GDM1 (cell line): ENCODE measurements at regions not wholly inside any gene's neighbourhood (a gene's known extent, or its start where the extent isn't known, plus 50 kb on each side); places are given as distances from the start of the nearest gene placed in this dataset.
"Not testable (repeated sequence)": the region's sequence is repeated elsewhere in the genome, so short reads cannot be mapped to it uniquely, and the experiment has no call there.

Experiments
- DNase-seq: peaks from one replicate; lab custom pipeline; 2025; lab: John Stamatoyannopoulos, UW

GRCh38 chr5:54884195-54884536 is 101.2 kb downstream of the ESM1 start:
- no peak for DNase-seq

DNA sequence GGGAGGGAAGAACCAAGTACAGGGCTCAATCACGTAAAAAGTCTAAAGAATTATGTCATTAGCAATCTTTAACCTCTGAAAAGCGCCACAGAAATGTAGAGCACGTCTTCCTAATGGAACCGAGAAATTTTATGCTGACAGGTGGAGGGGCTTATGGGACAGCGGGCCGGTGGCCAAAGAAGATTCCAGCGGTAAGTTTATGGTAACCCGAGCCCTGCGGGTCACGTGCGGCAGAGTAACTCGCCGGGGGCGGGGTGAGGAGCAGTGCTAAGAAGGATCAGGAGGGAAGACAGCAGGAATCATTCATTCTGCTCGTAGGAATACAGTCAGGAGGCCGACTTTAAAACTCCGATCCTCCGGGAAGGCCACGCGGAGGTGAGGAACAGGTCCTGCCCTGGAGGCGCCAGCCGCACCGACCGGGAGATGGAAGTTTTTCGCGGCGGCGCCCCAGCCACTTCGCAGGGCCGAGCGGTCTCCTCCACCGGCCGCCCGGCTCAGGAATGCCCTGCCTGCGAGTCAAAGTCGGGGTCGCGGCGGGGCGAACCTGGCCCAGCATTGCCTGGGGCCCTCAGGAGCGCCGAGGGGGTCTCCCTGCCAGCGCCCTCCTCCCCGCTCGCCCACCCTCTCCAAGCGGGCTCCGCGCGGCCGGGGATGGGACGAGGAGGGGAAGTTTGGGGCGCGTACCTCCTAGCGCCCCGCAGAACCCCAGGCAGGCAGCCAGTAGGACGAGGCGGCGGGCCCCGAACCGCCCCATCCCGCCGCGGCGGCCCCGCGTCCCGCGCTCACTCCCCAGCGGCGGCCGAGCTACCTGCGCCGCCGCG is 101.8 kb downstream of the ESM1 start:
- no peak for DNase-seq

DNA sequence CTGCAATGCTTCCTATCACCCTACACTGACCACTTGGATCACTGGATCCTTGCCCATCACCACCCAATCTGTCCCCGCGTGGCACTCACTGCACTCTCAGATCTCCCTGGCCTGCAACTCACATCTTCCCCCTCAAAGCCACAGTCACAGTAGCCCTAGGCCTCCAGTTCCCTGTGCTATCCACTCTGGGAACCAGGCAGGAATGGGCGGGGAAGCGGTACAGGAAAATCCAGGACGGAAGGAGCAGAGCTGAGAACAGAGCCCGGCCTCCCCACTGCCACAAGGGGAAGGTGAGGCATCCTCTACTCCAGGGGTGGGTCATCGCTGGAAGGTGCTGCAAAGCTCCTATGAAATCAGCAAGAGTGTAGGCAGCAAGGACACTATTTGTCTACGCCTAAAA is 102.6 kb downstream of the ESM1 start:
- DNase-seq, result no peak

GRCh38 chr5:54882101-54882500 is 103.3 kb downstream of the ESM1 start:
- no peak for DNase-seq

- DNase-seq, result no peak
These were observed 103.9 kb downstream of the ESM1 start for GRCh38 chr5:54881286-54882005.

- DNase-seq, result no peak
These were observed 108.4 kb downstream of the ESM1 start for GRCh38 chr5:54876976-54877375.

- no peak for DNase-seq
These were observed 108.8 kb downstream of the ESM1 start for GRCh38 chr5:54876556-54876955.

- DNase-seq, result no peak
These were observed 110.9 kb downstream of the ESM1 start for GRCh38 chr5:54874337-54875021.

GRCh38 chr5:54873691-54874090 is 111.7 kb downstream of the ESM1 start:
- DNase-seq, result no peak

DNA sequence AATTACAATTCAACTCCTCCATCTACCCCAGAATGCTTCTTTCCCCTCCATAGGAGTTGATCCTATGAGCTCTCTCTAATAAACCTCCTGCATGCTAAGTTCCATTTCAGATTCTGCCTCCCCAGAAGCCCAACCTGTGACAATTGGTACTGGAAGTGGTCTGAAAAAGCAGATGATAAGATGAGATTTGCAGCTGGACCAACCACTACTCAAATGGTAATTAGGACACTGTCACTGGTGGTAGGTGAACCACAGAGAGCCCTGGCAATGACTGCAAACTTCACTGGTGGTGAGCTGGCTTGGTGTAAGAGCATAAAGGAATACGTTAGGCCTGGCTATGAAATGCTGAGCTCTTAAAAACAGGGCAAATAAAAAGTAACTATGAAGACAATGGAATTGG is 112.6 kb downstream of the ESM1 start:
- no peak for DNase-seq

- no peak for DNase-seq
These were observed 115.1 kb downstream of the ESM1 start for GRCh38 chr5:54870271-54870670.

- DNase-seq, result no peak
These were observed 115.7 kb downstream of the ESM1 start for GRCh38 chr5:54869691-54870090.

- DNase-seq, result no peak
These were observed 116.6 kb downstream of the ESM1 start for GRCh38 chr5:54868511-54869483.

DNA sequence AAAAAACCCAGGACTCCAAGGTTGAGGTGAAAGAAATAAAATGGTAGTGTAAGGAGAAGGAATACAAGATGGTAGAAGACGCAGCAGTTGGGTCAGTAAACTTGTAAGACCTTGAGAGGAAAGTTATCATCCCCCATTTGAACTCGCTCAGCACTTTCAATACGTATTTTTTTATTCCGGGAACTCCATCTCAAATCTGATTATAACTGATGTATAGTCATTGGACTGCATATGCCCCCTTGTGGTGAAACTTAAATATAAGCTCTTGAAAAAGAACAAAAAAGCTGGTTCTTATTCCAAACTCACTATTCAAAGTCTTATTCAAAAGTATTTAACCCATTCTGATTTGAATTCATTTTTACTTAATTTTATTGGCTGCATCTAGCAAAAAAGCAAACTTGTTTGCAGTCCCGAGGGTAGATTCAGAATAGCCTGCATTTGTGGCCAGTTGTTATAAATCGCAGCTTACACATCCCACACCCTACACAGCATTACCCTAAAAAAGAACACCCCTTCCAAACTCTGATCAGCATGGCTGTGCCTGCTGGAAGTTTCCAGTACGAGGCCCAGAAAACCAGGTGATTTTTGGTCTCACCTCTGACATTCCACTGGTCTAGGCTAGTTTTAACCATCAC is 118.0 kb downstream of the ESM1 start:
- DNase-seq, result no peak

GRCh38 chr5:54864911-54865515 is 120.4 kb downstream of the ESM1 start:
- not testable (repeated sequence) for DNase-seq

DNA sequence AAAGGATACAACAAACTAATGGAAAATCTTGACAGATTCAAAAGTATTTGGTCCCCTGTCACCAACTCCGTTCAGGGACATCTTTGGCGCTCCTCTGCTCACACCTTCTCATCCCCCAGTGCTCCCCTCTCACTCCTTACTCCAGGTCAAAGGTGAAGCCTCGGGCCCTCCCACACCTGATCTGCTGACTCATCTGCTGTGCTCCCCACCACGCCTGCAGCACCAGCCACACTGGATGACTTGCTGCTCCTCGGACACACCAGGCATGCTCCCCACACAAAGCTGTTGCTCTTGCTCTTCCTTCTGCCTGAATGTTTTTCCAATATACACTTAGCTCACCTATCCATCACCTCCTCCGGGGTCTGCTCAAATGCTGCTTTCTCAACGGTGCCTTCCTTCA is 123.4 kb downstream of the ESM1 start:
- no peak for DNase-seq

DNA sequence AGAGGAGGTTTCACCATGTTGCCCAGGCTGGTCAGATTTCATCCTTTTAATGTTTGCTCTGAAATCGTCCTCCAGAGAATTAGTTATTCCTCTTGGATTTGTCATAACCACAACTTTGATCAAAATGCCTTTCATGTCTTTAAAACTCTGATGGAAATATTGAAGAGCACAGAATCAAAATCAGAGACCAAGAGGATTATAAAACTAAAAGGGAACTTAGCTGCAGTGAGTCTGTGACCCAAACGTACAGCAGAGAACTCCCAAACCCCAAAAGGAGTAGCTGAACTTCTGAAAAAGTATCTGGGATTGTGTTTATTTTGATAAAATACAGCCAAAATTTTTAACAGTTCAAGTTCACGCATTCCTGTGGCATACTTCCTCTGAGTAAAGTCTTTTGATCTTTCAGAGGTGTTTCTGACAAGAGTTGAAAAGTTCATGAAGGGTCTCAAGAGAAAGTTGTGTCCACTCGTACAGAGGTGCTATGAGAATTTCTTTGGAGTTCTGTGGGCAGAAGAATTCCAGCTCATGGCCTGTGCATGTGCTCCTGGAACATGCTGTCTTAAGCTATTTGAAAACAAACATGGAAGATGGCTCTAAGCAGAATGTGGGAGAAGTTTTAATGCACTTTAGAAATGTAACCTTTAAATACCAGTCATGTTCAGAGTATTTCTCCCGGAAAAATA is 124.0 kb downstream of the ESM1 start:
- DNase-seq, result no peak

DNA sequence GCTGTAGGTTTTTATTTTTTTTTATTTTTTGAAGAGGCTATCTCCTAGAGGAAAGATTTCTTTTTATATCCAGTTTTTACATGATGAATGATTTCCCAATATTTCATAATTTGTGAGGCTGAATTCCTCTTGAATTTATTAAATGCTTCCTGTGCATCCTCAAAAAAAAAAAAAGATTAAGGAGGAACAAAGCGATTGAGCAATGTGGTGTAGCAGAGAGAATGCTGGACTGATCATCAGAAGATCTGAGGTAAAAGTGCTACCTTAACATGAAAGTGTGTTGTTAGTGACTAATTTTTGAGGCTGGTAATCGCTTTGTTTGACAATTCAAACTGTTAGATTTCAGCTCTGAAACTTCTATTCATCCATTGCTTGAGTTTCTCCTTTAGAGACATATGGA is 125.1 kb downstream of the ESM1 start:
- DNase-seq, result no peak

- no peak for DNase-seq
These were observed 126.1 kb downstream of the ESM1 start for GRCh38 chr5:54859316-54859715.

DNA sequence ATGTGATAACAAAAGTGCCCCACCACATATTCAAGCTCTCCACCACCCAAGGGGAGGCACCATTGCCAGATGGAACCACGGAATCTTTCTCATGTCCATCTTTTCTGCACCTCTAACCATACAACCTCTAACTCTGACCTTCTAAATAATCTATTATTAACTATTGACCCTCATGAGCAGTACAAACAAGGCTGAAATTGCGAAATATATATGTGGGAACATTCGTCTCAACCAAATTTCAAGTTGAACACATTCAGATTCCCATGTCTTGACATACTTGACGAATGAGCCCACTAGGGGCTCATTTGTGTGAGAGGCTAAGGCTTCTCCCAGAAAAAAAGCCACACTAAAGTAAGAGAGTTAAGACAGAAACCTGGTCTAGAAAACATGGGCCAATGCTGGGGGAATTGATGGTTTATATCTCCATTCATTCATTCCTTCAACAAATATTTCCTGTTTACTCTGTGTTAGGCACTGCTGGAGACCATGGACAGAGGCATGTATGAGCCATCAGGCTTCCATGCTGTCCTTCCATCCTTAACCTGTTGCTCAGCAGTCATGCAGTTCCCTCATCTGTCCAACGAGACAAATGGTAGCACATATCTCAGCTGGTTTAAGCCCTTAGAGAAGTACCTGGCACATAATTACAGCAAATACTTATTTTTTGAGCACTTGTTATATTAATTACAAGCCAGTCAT is 130.4 kb downstream of the ESM1 start:
- DNase-seq, result no peak
